Endothelial cell of umbilical vein (primary cell): ENCODE measurements at regions not wholly inside any gene's neighbourhood (a gene's known extent, or its start where the extent isn't known, plus 50 kb on each side); places are given as distances from the start of the nearest gene placed in this dataset.

Experiments used
- BruUV-seq: library from RNA; stranded (reverse); fragments of 400-500 nt; replicated peaks from 2 replicates; lab custom pipeline; 2021; lab: Mats Ljungman, UMichigan
- CTCF ChIA-PET: fragments of 300-600, 350-600 bp; sonication (Branson Sonifier 250); formaldehyde crosslinking; loops from one replicate; lab custom pipeline; 2021; ENCODE audit warnings: antibody characterized with exemption, inconsistent platforms; lab: Charles Lee
- POLR2A ChIA-PET: fragments of 300-600, 350-600 bp; sonication (Branson Sonifier 250); formaldehyde crosslinking; loops from one replicate; lab custom pipeline; 2021; ENCODE audit warnings: antibody characterized with exemption, inconsistent platforms; lab: Charles Lee
- DNase-seq: peaks from one replicate; pipeline ENCODE4 v3.0.0-alpha.2; 2011; ENCODE audit warnings: low read depth, low spot score
- FAIRE-seq: peaks from 2 replicates; lab custom pipeline; 2011; peaks lifted over from hg19 to GRCh38; lab: Jason Lieb, UNC
- H2AFZ ChIP-seq: 2 replicates; pipeline ENCODE4 v1.6.0; 2012; ENCODE audit warnings: low read depth, low read length, control low read depth, inconsistent platforms
- H3K27ac ChIP-seq: 2 replicates; pipeline ENCODE4 v1.5.1; 2011; ENCODE audit warnings: low read depth, mild to moderate bottlenecking, control low read depth, low read length, moderate library complexity; ENCODE audit not compliant: insufficient read depth
- H3K27me3 ChIP-seq, 2 experiments: 2 replicates each; pipeline versions ENCODE4 v1.6.0 to v1.6.1; 2011; ENCODE audit warnings: low read length in 2 of 2, mixed read lengths in 1 of 2; ENCODE audit not compliant: control insufficient read depth in 2 of 2, insufficient read depth in 2 of 2
- H3K36me3 ChIP-seq, 2 experiments: 2 replicates in 1 of 2; 3 replicates in 1 of 2; pipeline ENCODE4 v1.5.1; 2011; ENCODE audit warnings: low read length in 2 of 2, mild to moderate bottlenecking in 1 of 2, moderate library complexity in 1 of 2; ENCODE audit not compliant: control insufficient read depth in 2 of 2, insufficient read depth in 2 of 2; ENCODE audit errors: extremely low read depth in 1 of 2
- H3K4me1 ChIP-seq: 3 replicates; pipeline ENCODE4 v1.5.1; 2011; ENCODE audit warnings: mild to moderate bottlenecking, low read length; ENCODE audit not compliant: control insufficient read depth, insufficient read depth; ENCODE audit errors: extremely low read depth
- H3K4me2 ChIP-seq: 2 replicates; pipeline ENCODE4 v1.6.1; 2011; ENCODE audit warnings: low read length, control low read depth, mixed read lengths; ENCODE audit not compliant: insufficient read depth
- H3K4me3 ChIP-seq, 3 experiments: fragments of 200-600 bp in 1 of 3; sonication (generic), shearing (Covaris generic) in 1 of 3; replicated peaks in 1 of 3; 2 replicates each; pipeline ENCODE4 v1.5.1; 2011 to 2016; ENCODE audit warnings: control low read depth in 3 of 3, low read length in 3 of 3, mild to moderate bottlenecking in 2 of 3, inconsistent platforms in 1 of 3, low read depth in 1 of 3, moderate library complexity in 1 of 3; ENCODE audit not compliant: insufficient read depth in 1 of 3
- H3K79me2 ChIP-seq: 2 replicates; pipeline ENCODE4 v1.6.0; 2012; ENCODE audit warnings: low read length, inconsistent platforms; ENCODE audit not compliant: control insufficient read depth, insufficient read depth
- H3K9ac ChIP-seq: replicated peaks from 2 replicates; pipeline ENCODE3; 2011; ENCODE audit warnings: low read length, control low read depth; ENCODE audit not compliant: insufficient read depth; ENCODE audit errors: extremely low read depth
- H3K9me1 ChIP-seq: replicated peaks from 3 replicates; pipeline ENCODE4 v1.6.0; 2011; ENCODE audit warnings: mild to moderate bottlenecking, low read length; ENCODE audit not compliant: control insufficient read depth, insufficient read depth; ENCODE audit errors: extremely low read depth
- H3K9me3 ChIP-seq: replicated peaks from 2 replicates; pipeline ENCODE4 v1.5.1; 2012; ENCODE audit warnings: low read length, inconsistent platforms; ENCODE audit not compliant: control insufficient read depth, insufficient read depth
- H4K20me1 ChIP-seq: replicated peaks from 2 replicates; pipeline ENCODE3; 2011; ENCODE audit warnings: mild to moderate bottlenecking, low read length; ENCODE audit not compliant: control insufficient read depth, insufficient read depth; ENCODE audit errors: extremely low read depth
- EZH2 ChIP-seq: IDR thresholded peaks from 2 replicates; pipeline ENCODE4 v1.6.1; 2012; ENCODE audit warnings: borderline replicate concordance, low read depth, mild to moderate bottlenecking, moderate library complexity, low read length, inconsistent platforms; ENCODE audit not compliant: severe bottlenecking
- FOS ChIP-seq: IDR thresholded peaks from 2 replicates; pipeline ENCODE4 v1.6.1; 2011; ENCODE audit warnings: mild to moderate bottlenecking, low read length, moderate library complexity, borderline replicate concordance; ENCODE audit not compliant: insufficient read depth
- GATA2 ChIP-seq: IDR thresholded peaks from 2 replicates; pipeline ENCODE4 v1.7.0; 2011; ENCODE audit warnings: low read depth, mild to moderate bottlenecking, moderate library complexity, mixed read lengths, low read length; ENCODE audit not compliant: insufficient read length, insufficient read depth
- JUN ChIP-seq: IDR thresholded peaks from 2 replicates; pipeline ENCODE4 v1.6.1; 2011; ENCODE audit warnings: borderline replicate concordance, low read depth; ENCODE audit not compliant: insufficient read length, insufficient read depth
- MYC ChIP-seq: IDR thresholded peaks from one replicate; pipeline ENCODE4 v1.6.1; 2011; ENCODE audit warnings: mild to moderate bottlenecking, low read depth, low read length
- POLR2A ChIP-seq: IDR thresholded peaks from 2 replicates; pipeline ENCODE4 v1.6.1; 2012; ENCODE audit warnings: low read depth, mild to moderate bottlenecking, control low read depth, low read length
- POLR2AphosphoS5 ChIP-seq: IDR thresholded peaks from 2 replicates; pipeline ENCODE4 v1.6.1; 2012; ENCODE audit warnings: low read depth, mild to moderate bottlenecking, control low read depth, low read length, moderate library complexity; ENCODE audit not compliant: insufficient read depth
- dilution Hi-C: fragments of 300-500 bp; cut with MboI; formaldehyde crosslinking; loops from one replicate; pipeline ENCODE4 v1.15.0; 2019; ENCODE audit warnings: low sequenced_read_pairs; ENCODE audit not compliant: extremely low pct_ligation_motif_present
- intact Hi-C: fragments of 100-400 bp; cut with micrococcal nuclease; formaldehyde crosslinking; loops from one replicate; pipeline ENCODE4 v1.10.0; 2022
- TF ChIP-seq, protein P1 (sequence below), 2 donors: IDR thresholded peaks; 1 replicate in 1 of 2; 2 replicates in 1 of 2; pipeline ENCODE4 v1.5.1; 2011; ENCODE audit warnings: low read length in 2 of 2, mild to moderate bottlenecking in 2 of 2, moderate library complexity in 2 of 2, control low read depth in 1 of 2, inconsistent platforms in 1 of 2, low read depth in 1 of 2; ENCODE audit not compliant: insufficient read depth in 1 of 2; ENCODE audit errors: extremely low read depth in 1 of 2
- TF ChIP-seq, protein P2 (sequence below): IDR thresholded peaks from 2 replicates; pipeline ENCODE4 v1.6.1; 2011; ENCODE audit not compliant: insufficient read depth, insufficient read length

DNA sequence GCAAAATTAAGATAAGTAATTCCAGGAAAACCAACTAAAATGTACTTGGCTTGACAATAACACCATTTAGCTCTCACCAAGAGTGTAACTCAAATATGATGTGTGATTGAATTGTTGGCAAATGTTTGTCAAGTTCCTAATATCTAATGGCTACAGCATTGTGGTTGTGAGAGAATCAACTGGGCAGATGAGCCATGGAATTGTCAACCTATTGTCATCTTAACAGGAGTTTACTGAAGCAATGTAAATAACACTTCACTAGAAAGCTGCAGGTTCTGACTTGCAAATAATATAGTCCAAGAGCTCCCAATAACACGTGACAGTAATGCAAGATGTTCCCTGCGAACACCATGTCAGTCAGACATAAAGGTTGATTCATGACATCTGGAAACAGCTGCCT, 495.2 kb upstream of the MEIS1 start:
- ChIA-PET POLR2A (no interaction called here), CTCF (interaction anchor here (0.5 kb wide), 1 partner anchor 10 kb away, joined by 3 read pairs; no protein-coding TSS in a partner anchor)
- BruUV-seq, result no TSS peak
- Histone ChIP-seq H4K20me1 (no peaks in the 10 kb centered on the region), H3K9ac (no peak overlapping the region), H3K9me3 (no peaks in the 10 kb centered on the region), H3K27ac (no peak overlapping the region), H3K4me2 (no peak overlapping the region), H3K79me2 (no peaks in the 10 kb centered on the region), H3K9me1 (no peaks in the 10 kb centered on the region), H3K4me1 (no peaks in the 10 kb centered on the region), H3K4me3 (no peak overlapping the region), H3K27me3 (no peaks in the 10 kb centered on the region), H3K36me3 (no peaks in the 10 kb centered on the region), H2AFZ (no peak overlapping the region)
- DNase-seq, result no peak
- dilution Hi-C loops (no loop called here), intact Hi-C loops (no loop called here)
- no peak for TF ChIP-seq POLR2AphosphoS5
- no peak for TF ChIP-seq MYC
- TF ChIP-seq JUN, result no peak
- TF ChIP-seq, protein P1, sequence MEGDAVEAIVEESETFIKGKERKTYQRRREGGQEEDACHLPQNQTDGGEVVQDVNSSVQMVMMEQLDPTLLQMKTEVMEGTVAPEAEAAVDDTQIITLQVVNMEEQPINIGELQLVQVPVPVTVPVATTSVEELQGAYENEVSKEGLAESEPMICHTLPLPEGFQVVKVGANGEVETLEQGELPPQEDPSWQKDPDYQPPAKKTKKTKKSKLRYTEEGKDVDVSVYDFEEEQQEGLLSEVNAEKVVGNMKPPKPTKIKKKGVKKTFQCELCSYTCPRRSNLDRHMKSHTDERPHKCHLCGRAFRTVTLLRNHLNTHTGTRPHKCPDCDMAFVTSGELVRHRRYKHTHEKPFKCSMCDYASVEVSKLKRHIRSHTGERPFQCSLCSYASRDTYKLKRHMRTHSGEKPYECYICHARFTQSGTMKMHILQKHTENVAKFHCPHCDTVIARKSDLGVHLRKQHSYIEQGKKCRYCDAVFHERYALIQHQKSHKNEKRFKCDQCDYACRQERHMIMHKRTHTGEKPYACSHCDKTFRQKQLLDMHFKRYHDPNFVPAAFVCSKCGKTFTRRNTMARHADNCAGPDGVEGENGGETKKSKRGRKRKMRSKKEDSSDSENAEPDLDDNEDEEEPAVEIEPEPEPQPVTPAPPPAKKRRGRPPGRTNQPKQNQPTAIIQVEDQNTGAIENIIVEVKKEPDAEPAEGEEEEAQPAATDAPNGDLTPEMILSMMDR (IDR thresholded peaks at IDR 0.05; ENCODE audit: extremely low read depth in 1 of 2, insufficient read depth in 1 of 2, low read depth in 1 of 2, low read length in 2 of 2), result no peak
- no peak for TF ChIP-seq FOS
- TF ChIP-seq POLR2A, result no peak
- TF ChIP-seq, protein P2, sequence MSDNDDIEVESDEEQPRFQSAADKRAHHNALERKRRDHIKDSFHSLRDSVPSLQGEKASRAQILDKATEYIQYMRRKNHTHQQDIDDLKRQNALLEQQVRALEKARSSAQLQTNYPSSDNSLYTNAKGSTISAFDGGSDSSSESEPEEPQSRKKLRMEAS, result no peak
- TF ChIP-seq EZH2, result no peak
- no peak for TF ChIP-seq GATA2
- no peak for FAIRE-seq
